OCI-LY3 (cell line): ENCODE measurements at regions not wholly inside any gene's neighbourhood (a gene's known extent, or its start where the extent isn't known, plus 50 kb on each side); places are given as distances from the start of the nearest gene placed in this dataset.

ENCODE experiments used
- EZH2phosphoT487 ChIP-seq: fragments of 200-600 bp; shearing (Covaris generic); IDR thresholded peaks from 2 replicates; pipeline ENCODE4 v1.6.1; 2018; ENCODE audit warnings: antibody characterized with exemption, mixed run types, low read depth
- TF ChIP-seq, protein P1 (sequence below): fragments of 200-600, 300-600 bp; sonication (generic); IDR thresholded peaks from 2 replicates; pipeline ENCODE4 v1.5.1; 2014; ENCODE audit warnings: antibody characterized with exemption, low read length, low read depth

DNA sequence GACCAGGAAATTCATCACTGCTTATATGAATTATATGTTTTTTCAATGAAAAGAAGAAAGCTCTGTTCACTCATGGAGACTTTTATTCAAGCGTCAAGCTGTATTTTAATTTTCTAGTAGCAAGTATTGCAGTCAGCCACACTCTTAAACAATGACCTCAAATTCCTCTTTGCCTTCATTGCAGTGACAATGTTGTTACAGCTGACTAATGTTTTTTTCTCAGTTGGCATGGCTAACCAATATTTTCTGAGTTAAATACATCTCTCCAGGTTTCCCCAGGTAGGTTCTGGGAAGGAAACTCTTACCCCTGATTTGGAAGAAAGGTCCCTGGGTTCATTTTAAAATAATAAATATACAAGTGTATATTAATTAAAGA, 241.5 kb downstream of the WDR11 start:
- TF ChIP-seq EZH2phosphoT487: no peak
- TF ChIP-seq, protein P1, sequence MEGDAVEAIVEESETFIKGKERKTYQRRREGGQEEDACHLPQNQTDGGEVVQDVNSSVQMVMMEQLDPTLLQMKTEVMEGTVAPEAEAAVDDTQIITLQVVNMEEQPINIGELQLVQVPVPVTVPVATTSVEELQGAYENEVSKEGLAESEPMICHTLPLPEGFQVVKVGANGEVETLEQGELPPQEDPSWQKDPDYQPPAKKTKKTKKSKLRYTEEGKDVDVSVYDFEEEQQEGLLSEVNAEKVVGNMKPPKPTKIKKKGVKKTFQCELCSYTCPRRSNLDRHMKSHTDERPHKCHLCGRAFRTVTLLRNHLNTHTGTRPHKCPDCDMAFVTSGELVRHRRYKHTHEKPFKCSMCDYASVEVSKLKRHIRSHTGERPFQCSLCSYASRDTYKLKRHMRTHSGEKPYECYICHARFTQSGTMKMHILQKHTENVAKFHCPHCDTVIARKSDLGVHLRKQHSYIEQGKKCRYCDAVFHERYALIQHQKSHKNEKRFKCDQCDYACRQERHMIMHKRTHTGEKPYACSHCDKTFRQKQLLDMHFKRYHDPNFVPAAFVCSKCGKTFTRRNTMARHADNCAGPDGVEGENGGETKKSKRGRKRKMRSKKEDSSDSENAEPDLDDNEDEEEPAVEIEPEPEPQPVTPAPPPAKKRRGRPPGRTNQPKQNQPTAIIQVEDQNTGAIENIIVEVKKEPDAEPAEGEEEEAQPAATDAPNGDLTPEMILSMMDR: no peak
